K562 (cell line): ENCODE measurements at regions not wholly inside any gene's neighbourhood (a gene's known extent, or its start where the extent isn't known, plus 50 kb on each side); places are given as distances from the start of the nearest gene placed in this dataset.

ENCODE experiments used
- ATAC-seq: fragments of 200-7000 bp; cut with Tn5 transposase; 3 replicates; pipeline ENCODE4 v1.9.1; 2020; ENCODE audit warnings: moderate library complexity
- BruUV-seq: library from RNA; stranded (reverse); fragments of 400-500 nt; replicated peaks from 2 replicates; lab custom pipeline; 2021; lab: Mats Ljungman, UMichigan
- CTCF ChIA-PET: fragments of 300-600 bp; formaldehyde crosslinking; extraction: SDS; loops from one replicate; lab custom pipeline; 2021; ENCODE audit warnings: low intra/inter-chr PET ratio; lab: Yijun Ruan, JAX
- POLR2A ChIA-PET: fragments of 300-600, 350-650 bp; sonication (Branson Sonifier 250); formaldehyde crosslinking; extraction: SDS; loops from one replicate; lab custom pipeline; 2021; ENCODE audit warnings: antibody characterized with exemption, inconsistent platforms; lab: Yijun Ruan, JAX
- DNase-seq, 4 experiments: peaks; one replicate each; pipeline versions ENCODE4 v3.0.0 to v3.0.0-alpha.2; 2011 to 2018; ENCODE audit warnings: low spot score in 3 of 4, mixed read lengths in 3 of 4; ENCODE audit errors: extremely low read depth in 1 of 4
- FAIRE-seq: peaks from 2 replicates; lab custom pipeline; 2011; peaks lifted over from hg19 to GRCh38; lab: Jason Lieb, UNC
- H2AFZ ChIP-seq: 2 replicates; pipeline ENCODE4 v1.6.0; 2011; ENCODE audit warnings: low read depth, low read length, control low read depth, inconsistent platforms
- H3K27ac ChIP-seq: fragments of 200-600 bp; 3 replicates; pipeline ENCODE4 v1.8.0; 2011; ENCODE audit warnings: low read depth, mild to moderate bottlenecking, control low read depth, inconsistent platforms, low read length, moderate library complexity, mixed read lengths; ENCODE audit errors: extremely low read depth
- H3K27me3 ChIP-seq, 2 experiments: fragments of 300-600 bp in 1 of 2; 2 replicates in 1 of 2; 3 replicates in 1 of 2; pipeline versions ENCODE4 v1.6.0 to v1.8.0; 2011; ENCODE audit warnings: inconsistent platforms in 2 of 2, low read length in 2 of 2, mild to moderate bottlenecking in 1 of 2, mixed read lengths in 1 of 2, moderate library complexity in 1 of 2; ENCODE audit not compliant: control insufficient read depth in 2 of 2, insufficient read depth in 2 of 2
- H3K36me3 ChIP-seq: fragments of 300-600 bp; 3 replicates; pipeline ENCODE4 v1.8.0; 2011; ENCODE audit warnings: mild to moderate bottlenecking, low read length, inconsistent platforms; ENCODE audit not compliant: control insufficient read depth, insufficient read depth
- H3K4me1 ChIP-seq, 2 experiments: fragments of 200-600 bp in 1 of 2; replicated peaks in 1 of 2; 2 replicates in 1 of 2; 3 replicates in 1 of 2; pipeline versions ENCODE4 v1.5.1 to v1.8.0; 2011; ENCODE audit warnings: inconsistent platforms in 2 of 2, low read length in 2 of 2, mild to moderate bottlenecking in 1 of 2, mixed read lengths in 1 of 2, moderate library complexity in 1 of 2; ENCODE audit not compliant: control insufficient read depth in 2 of 2, insufficient read depth in 2 of 2
- H3K4me2 ChIP-seq: 2 replicates; pipeline ENCODE4 v1.6.1; 2011; ENCODE audit warnings: low read length, control low read depth, inconsistent platforms, mixed read lengths; ENCODE audit not compliant: insufficient read depth
- H3K4me3 ChIP-seq: fragments of 200-600 bp; sonication (generic), shearing (Covaris generic); 2 replicates; pipeline ENCODE4 v1.5.1; 2016; ENCODE audit warnings: control low read depth, inconsistent platforms
- H3K79me2 ChIP-seq: fragments of 200-600 bp; 3 replicates; pipeline ENCODE4 v1.8.0; 2011; ENCODE audit warnings: low read length, inconsistent platforms; ENCODE audit not compliant: control insufficient read depth, insufficient read depth
- H3K9ac ChIP-seq, 2 experiments: 2 replicates each; pipeline versions ENCODE4 v1.6.0 to v1.6.1; 2011; ENCODE audit warnings: low read depth in 2 of 2, low read length in 2 of 2, control low read depth in 1 of 2, inconsistent platforms in 1 of 2, mild to moderate bottlenecking in 1 of 2, mixed read lengths in 1 of 2; ENCODE audit not compliant: insufficient read depth in 1 of 2
- H3K9me1 ChIP-seq: one replicate; pipeline ENCODE4 v1.6.0; 2011; ENCODE audit warnings: inconsistent platforms, mild to moderate bottlenecking, low read length, moderate library complexity; ENCODE audit not compliant: control insufficient read depth, insufficient read depth
- H3K9me3 ChIP-seq: replicated peaks from 2 replicates; pipeline ENCODE4 v1.5.1; 2011; ENCODE audit warnings: low read depth, low read length, inconsistent platforms; ENCODE audit not compliant: control insufficient read depth, insufficient read depth
- H4K20me1 ChIP-seq: replicated peaks from 2 replicates; pipeline ENCODE4 v1.6.1; 2011; ENCODE audit warnings: low read length, inconsistent platforms, mixed read lengths; ENCODE audit not compliant: control insufficient read depth, insufficient read depth
- BACH1 ChIP-seq: fragments of 200-800 bp; sonication (Bioruptor generic); IDR thresholded peaks from 2 replicates; pipeline ENCODE4 v1.6.1; 2016; ENCODE audit warnings: missing genetic modification characterization, missing compliant biosample characterization
- MEIS2 ChIP-seq: fragments of 450-650 bp; IDR thresholded peaks from 2 replicates; pipeline ENCODE4 v1.6.1; 2014; ENCODE audit warnings: mild to moderate bottlenecking; ENCODE audit not compliant: partially characterized antibody
- PHTF2 ChIP-seq: fragments of 250-450 bp; sonication (Bioruptor Pico); IDR thresholded peaks from 2 replicates; pipeline ENCODE4 v1.5.0; 2021; ENCODE audit warnings: mild to moderate bottlenecking
- PTBP1 ChIP-seq: fragments of 200-400 bp; formaldehyde crosslinking; IDR thresholded peaks from 2 replicates; pipeline ENCODE4 v1.6.1; 2017; ENCODE audit warnings: low read depth, low read length
- RERE ChIP-seq: sonication (generic); formaldehyde crosslinking; IDR thresholded peaks from 2 replicates; pipeline ENCODE4 v1.8.0; 2023; ENCODE audit warnings: missing genetic modification reagents, mild to moderate bottlenecking, borderline replicate concordance
- ZNF121 ChIP-seq: sonication (generic); formaldehyde crosslinking; conservative IDR thresholded peaks from 2 replicates; pipeline ENCODE4 v1.8.0; 2022; ENCODE audit warnings: missing genetic modification reagents
- ZNF140 ChIP-seq: fragments of 250-450 bp; sonication (Bioruptor Pico); IDR thresholded peaks from 2 replicates; pipeline ENCODE4 v1.8.0; 2021; ENCODE audit warnings: moderate library complexity, mild to moderate bottlenecking, inconsistent platforms
- ZNF316 ChIP-seq: fragments of 450-650 bp; IDR thresholded peaks from 2 replicates; pipeline ENCODE4 v1.6.1; 2016
- ZNF324 ChIP-seq: fragments of 250-450 bp; sonication (Bioruptor Pico); IDR thresholded peaks from 2 replicates; pipeline ENCODE4 v1.4.0; 2020; ENCODE audit warnings: mild to moderate bottlenecking
- ZNF668 ChIP-seq: fragments of 250-450 bp; sonication (Bioruptor Pico); IDR thresholded peaks from 2 replicates; pipeline ENCODE4 v1.8.0; 2022; ENCODE audit warnings: mild to moderate bottlenecking, inconsistent platforms
- WGBS: fragments of 100-300 bp; shearing (Covaris generic); methylation state at CpG from one replicate; pipeline ENCODE4 v1.1.6; 2016; ENCODE audit warnings: low coverage, mixed read lengths; ENCODE audit not compliant: insufficient coverage; ENCODE audit errors: missing lambda C conversion rate; 5-methylcytosine and 5-hydroxymethylcytosine counted together
- in situ Hi-C: fragments of 300-500 bp; cut with MboI; formaldehyde crosslinking; loops from 4 replicates; pipeline ENCODE4 v1.15.0; 2018; ENCODE audit warnings: inconsistent platforms, mixed read lengths
- intact Hi-C: fragments of 100-400 bp; cut with micrococcal nuclease; formaldehyde crosslinking; loops from 2 replicates; pipeline ENCODE4 v1.14.2; 2022
- TF ChIP-seq, protein P1 (sequence below), 2 experiments: fragments of 450-650 bp in 1 of 2; sonication (generic) in 1 of 2; formaldehyde crosslinking; conservative IDR thresholded peaks; 2 replicates each; pipeline versions ENCODE4 v1.4.0 to v1.8.1; 2020 to 2022; ENCODE audit warnings: mild to moderate bottlenecking in 1 of 2, missing genetic modification reagents in 1 of 2
- TF ChIP-seq, protein P2 (sequence below): sonication (generic); formaldehyde crosslinking; IDR thresholded peaks from 2 replicates; pipeline ENCODE4 v1.8.1; 2023; ENCODE audit warnings: mild to moderate bottlenecking, missing genetic modification reagents

- Histone ChIP-seq H2AFZ (no peak overlapping the region), H3K27me3 (peaks cover 7 to 17% of the 10 kb centered on the region in 2 experiments), H3K36me3 (no peaks in the 10 kb centered on the region), H3K4me1 (no peaks in the 10 kb centered on the region), H3K4me2 (no peak overlapping the region), H3K79me2 (no peaks in the 10 kb centered on the region), H3K9me3 (no peaks in the 10 kb centered on the region), H3K9ac (no peak overlapping the region), H4K20me1 (no peaks in the 10 kb centered on the region; the same call in 1 of the 2 replicates), H3K27ac (no peak overlapping the region), H3K4me3 (no peak overlapping the region), H3K9me1 (no peaks in the 10 kb centered on the region)
- no peak for FAIRE-seq
- DNase-seq = no peak
- in situ Hi-C loops (loop anchor here (5.0 to 25.0 kb wide), 3 partner anchors 129 to 451 kb away; no protein-coding TSS in a partner anchor), intact Hi-C loops (no loop called here)
- WGBS = 0% methylated on average over 6 of the region's 6 CpGs
- POLR2A ChIA-PET = interaction anchor here (0.6 to 0.7 kb wide), 2 partner anchors 8 to 229 kb away, joined by 3 read pairs; no protein-coding TSS in a partner anchor
- no peak for TF ChIP-seq ZNF316
- no peak for TF ChIP-seq ZNF324 (CRISPR knock-in tag)
- no peak for TF ChIP-seq RERE
- no peak for TF ChIP-seq BACH1 (tag)
- no peak for TF ChIP-seq ZNF140 (CRISPR knock-in tag)
- no peak for TF ChIP-seq MEIS2
- TF ChIP-seq, protein P1, sequence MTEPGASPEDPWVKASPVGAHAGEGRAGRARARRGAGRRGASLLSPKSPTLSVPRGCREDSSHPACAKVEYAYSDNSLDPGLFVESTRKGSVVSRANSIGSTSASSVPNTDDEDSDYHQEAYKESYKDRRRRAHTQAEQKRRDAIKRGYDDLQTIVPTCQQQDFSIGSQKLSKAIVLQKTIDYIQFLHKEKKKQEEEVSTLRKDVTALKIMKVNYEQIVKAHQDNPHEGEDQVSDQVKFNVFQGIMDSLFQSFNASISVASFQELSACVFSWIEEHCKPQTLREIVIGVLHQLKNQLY (CRISPR knock-in tag; conservative IDR thresholded peaks at IDR 0.05) = no peak
- no peak for TF ChIP-seq ZNF121
- no peak for TF ChIP-seq PTBP1
- TF ChIP-seq, protein P2, sequence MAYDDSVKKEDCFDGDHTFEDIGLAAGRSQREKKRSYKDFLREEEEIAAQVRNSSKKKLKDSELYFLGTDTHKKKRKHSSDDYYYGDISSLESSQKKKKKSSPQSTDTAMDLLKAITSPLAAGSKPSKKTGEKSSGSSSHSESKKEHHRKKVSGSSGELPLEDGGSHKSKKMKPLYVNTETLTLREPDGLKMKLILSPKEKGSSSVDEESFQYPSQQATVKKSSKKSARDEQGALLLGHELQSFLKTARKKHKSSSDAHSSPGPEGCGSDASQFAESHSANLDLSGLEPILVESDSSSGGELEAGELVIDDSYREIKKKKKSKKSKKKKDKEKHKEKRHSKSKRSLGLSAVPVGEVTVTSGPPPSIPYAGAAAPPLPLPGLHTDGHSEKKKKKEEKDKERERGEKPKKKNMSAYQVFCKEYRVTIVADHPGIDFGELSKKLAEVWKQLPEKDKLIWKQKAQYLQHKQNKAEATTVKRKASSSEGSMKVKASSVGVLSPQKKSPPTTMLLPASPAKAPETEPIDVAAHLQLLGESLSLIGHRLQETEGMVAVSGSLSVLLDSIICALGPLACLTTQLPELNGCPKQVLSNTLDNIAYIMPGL (CRISPR knock-in tag) = no peak
- TF ChIP-seq ZNF668 = no peak
- no peak for TF ChIP-seq PHTF2 (CRISPR knock-in tag)
- ATAC-seq = no peak
- no TSS peak for BruUV-seq
- CTCF ChIA-PET = no interaction called here
Measured at GRCh38 chr7:25386311-25386744, 158.0 kb upstream of the NPVF start.
